SJSA1 (cell line): ENCODE measurements at regions not wholly inside any gene's neighbourhood (a gene's known extent, or its start where the extent isn't known, plus 50 kb on each side); places are given as distances from the start of the nearest gene placed in this dataset.

ENCODE experiments used
- DNase-seq, 2 experiments: peaks; one replicate each; pipeline ENCODE4 v3.0.0-alpha.2; 2015 to 2020; ENCODE audit warnings: low spot score in 2 of 2, low read depth in 1 of 2
- H3K27ac ChIP-seq: fragments of 250-450 bp; sonication (Bioruptor Pico); 2 replicates; pipeline ENCODE4 v1.5.1; 2020; ENCODE audit warnings: mild to moderate bottlenecking, moderate library complexity
- H3K27me3 ChIP-seq: fragments of 250-450 bp; sonication (Bioruptor Pico); replicated peaks from 2 replicates; pipeline ENCODE4 v1.5.1; 2020; ENCODE audit warnings: mild to moderate bottlenecking, moderate library complexity
- H3K36me3 ChIP-seq: fragments of 250-450 bp; sonication (Bioruptor Pico); 2 replicates; pipeline ENCODE4 v1.5.1; 2020; ENCODE audit warnings: mild to moderate bottlenecking
- H3K4me1 ChIP-seq: fragments of 250-450 bp; sonication (Bioruptor Pico); replicated peaks from 2 replicates; pipeline ENCODE4 v1.6.1; 2021; ENCODE audit warnings: mild to moderate bottlenecking
- H3K4me3 ChIP-seq: fragments of 250-450 bp; sonication (Bioruptor Pico); 2 replicates; pipeline ENCODE4 v1.5.1; 2020; ENCODE audit warnings: mild to moderate bottlenecking
- H3K9me3 ChIP-seq: fragments of 250-450 bp; sonication (Bioruptor Pico); replicated peaks from 2 replicates; pipeline ENCODE4 v1.5.1; 2020; ENCODE audit warnings: mild to moderate bottlenecking

DNA sequence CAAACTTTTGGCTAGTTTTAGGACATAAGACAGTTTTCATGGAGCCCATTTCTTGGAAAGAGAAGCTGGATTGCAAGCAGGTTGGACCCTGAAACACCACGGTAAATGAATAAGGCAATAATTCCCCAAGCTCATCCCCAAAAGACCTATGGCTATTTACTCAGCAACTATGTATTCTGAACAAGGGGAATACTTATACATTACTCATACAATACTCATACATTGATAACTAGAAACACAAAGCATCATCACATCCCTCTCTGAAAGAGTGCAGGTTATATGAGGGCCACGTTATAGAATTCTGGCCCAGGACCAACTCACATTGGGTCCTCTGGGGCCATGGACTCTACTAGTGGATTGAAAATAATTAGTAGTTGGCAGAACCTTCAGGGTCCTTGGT, 154.8 kb downstream of the TMX3 start:
- Histone ChIP-seq H3K4me3 (no peak overlapping the region), H3K27ac (no peak overlapping the region), H3K36me3 (no peaks in the 10 kb centered on the region), H3K9me3 (no peaks in the 10 kb centered on the region), H3K4me1 (no peaks in the 10 kb centered on the region), H3K27me3 (no peaks in the 10 kb centered on the region)
- no peak for DNase-seq

DNA sequence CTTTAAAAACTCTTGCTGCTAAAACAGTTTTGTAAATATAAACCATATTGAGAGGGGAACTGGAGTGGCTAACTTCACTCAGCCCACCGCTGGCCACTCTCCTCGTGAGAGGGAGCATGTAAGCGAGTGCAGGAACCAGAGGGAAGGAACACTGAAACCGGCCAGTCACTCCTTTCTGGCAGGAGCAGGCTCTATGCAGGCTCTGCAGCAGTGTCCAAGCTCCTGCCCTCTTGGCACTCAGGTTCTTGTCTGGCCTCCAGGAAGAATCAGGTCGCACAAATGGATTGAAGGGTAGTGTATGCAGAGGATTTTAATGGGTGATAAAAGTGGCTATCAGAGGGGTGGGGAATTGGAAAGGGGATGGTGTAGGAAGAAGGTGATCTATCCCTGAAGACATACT, 157.7 kb downstream of the TMX3 start:
- DNase-seq: no peak
- H3K36me3 ChIP-seq: no peaks in the 10 kb centered on the region
- no peak overlapping the region for H3K27ac ChIP-seq
- no peaks in the 10 kb centered on the region for H3K9me3 ChIP-seq
- H3K27me3 ChIP-seq: no peaks in the 10 kb centered on the region
- H3K4me3 ChIP-seq: no peak overlapping the region
- H3K4me1 ChIP-seq: no peaks in the 10 kb centered on the region

DNA sequence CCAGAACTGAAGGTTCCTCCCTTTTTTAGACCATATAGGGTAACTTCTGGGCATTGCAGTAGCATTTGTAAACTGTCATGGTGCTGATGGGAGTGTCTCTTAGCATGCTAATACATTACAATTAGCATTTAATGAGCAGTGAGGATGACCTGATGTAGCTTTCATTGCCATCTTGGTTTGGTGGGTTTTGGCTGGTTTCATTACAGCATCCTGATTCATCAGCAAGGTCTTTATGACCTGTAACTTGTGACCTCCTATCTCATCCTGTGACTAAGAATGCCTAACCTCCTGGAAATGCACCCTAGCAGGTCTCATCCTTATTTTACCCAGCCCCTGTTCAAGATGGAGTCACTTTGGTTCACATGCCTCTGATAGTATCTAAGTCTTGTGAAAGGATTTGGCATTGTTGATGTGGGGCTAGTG, 159.0 kb downstream of the TMX3 start:
- Histone ChIP-seq H3K36me3 (no peaks in the 10 kb centered on the region), H3K9me3 (no peaks in the 10 kb centered on the region), H3K4me1 (no peaks in the 10 kb centered on the region), H3K27me3 (no peaks in the 10 kb centered on the region), H3K27ac (no peak overlapping the region), H3K4me3 (no peak overlapping the region)
- DNase-seq: no peak

- H3K36me3 ChIP-seq: no peaks in the 10 kb centered on the region; the same call in 1 of the 2 replicates
- DNase-seq: peak in 1 of 2 experiments; percentile 76
- H3K4me1 ChIP-seq: peaks cover 22% of the 10 kb centered on the region
- H3K4me3 ChIP-seq: no peak overlapping the region
- no peaks in the 10 kb centered on the region for H3K27me3 ChIP-seq
- H3K9me3 ChIP-seq: no peaks in the 10 kb centered on the region
- H3K27ac ChIP-seq: peak overlapping the region; percentile 79
Observed at GRCh38 chr18:68548904-68549870, 165.7 kb downstream of the TMX3 start.

DNA sequence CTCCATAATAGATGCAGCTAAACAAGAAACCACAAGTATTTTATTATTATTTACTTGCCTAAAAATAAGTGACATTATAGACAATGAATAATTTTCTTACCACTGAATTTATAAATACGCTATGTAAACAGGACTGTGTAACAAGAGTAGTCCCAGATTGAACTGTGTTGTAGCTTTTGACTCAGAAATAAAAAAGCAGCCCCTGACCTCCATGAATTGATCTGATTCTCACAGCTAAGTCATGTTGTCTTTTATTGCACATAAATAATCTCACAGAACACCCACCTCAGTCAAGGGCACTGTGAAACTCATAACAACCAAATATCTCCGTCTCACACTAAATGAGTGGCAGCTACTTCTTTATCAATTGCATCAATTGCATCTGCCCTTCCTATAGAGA, 171.6 kb downstream of the TMX3 start:
- H3K4me1 ChIP-seq: no peaks in the 10 kb centered on the region; the same call in 1 of the 2 replicates
- H3K4me3 ChIP-seq: no peak overlapping the region
- no peaks in the 10 kb centered on the region for H3K36me3 ChIP-seq
- H3K27me3 ChIP-seq: no peaks in the 10 kb centered on the region
- H3K9me3 ChIP-seq: no peaks in the 10 kb centered on the region
- no peak overlapping the region for H3K27ac ChIP-seq
- no peak for DNase-seq

DNA sequence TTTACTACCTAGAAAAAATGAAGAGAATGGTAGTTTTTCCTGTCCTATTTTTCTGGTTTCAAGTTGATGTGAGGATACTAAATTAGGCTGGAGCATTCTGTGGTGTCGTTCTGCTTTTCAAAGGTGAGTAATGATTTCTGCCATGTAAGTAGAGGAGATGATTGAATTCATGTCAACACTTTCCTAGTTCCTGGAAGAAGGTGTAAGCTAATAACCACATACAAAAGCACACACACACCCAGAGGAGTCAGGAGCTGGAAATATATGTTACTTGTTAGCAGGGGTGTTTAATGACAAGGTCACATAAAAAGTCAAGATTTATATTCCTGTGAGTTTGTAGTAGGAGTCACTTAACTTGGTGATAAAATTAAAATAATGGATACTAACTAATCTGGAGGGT, 172.1 kb downstream of the TMX3 start:
- Histone ChIP-seq H3K4me1 (no peaks in the 10 kb centered on the region), H3K4me3 (no peak overlapping the region), H3K9me3 (no peaks in the 10 kb centered on the region), H3K36me3 (no peaks in the 10 kb centered on the region), H3K27ac (no peak overlapping the region), H3K27me3 (no peaks in the 10 kb centered on the region)
- DNase-seq: no peak

DNA sequence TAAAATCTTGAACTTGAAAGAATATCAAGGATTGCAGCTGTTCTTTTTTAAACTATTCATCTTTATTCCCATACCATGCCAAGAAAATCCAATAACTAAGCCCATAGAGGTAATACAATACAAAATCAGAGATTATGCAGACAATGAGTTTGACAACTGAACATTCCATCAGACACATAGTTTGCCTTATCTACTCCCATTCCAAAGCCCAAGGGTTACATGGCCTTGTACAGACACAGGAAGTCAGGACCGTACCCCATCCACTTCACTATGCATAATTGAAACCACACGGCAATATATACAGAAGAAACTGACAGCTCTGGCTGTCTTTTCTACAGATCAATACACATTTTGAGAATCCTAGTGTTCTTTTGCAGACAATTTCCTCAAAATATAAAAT, 181.3 kb downstream of the TMX3 start:
- no peak overlapping the region for H3K27ac ChIP-seq
- H3K36me3 ChIP-seq: no peaks in the 10 kb centered on the region
- DNase-seq: no peak
- no peaks in the 10 kb centered on the region for H3K27me3 ChIP-seq
- H3K4me1 ChIP-seq: no peaks in the 10 kb centered on the region
- H3K9me3 ChIP-seq: no peaks in the 10 kb centered on the region
- H3K4me3 ChIP-seq: no peak overlapping the region

GRCh38 chr18:68532328-68532885, 182.5 kb downstream of the TMX3 start:
- no peak overlapping the region for H3K4me3 ChIP-seq
- no peaks in the 10 kb centered on the region for H3K27me3 ChIP-seq
- no peaks in the 10 kb centered on the region for H3K9me3 ChIP-seq
- H3K36me3 ChIP-seq: no peaks in the 10 kb centered on the region
- H3K27ac ChIP-seq: no peak overlapping the region
- no peak for DNase-seq
- no peaks in the 10 kb centered on the region for H3K4me1 ChIP-seq

DNA sequence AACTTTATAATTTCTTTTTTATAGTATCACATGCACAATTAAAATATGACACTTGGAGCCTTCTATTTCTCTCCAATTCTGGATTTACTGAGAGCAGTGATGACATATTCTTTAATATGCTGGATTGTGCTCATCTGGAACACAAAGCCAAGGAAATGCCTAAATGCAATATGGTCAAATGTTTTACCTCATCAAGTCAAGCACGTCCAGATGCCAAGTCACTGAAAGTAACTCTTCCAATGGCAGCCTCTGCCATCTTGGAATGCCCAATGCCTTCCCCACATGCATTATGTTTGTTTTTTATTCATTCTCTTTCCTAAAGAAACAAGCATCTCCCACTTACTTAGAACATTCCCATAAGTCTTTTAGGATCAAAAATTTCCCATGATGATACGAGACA, 189.8 kb downstream of the TMX3 start:
- Histone ChIP-seq H3K9me3 (no peaks in the 10 kb centered on the region), H3K36me3 (no peaks in the 10 kb centered on the region), H3K4me3 (no peak overlapping the region), H3K4me1 (no peaks in the 10 kb centered on the region), H3K27ac (no peak overlapping the region), H3K27me3 (no peaks in the 10 kb centered on the region)
- no peak for DNase-seq

GRCh38 chr18:68520406-68521075, 194.4 kb downstream of the TMX3 start:
- DNase-seq: no peak
- Histone ChIP-seq H3K9me3 (no peaks in the 10 kb centered on the region), H3K4me3 (no peak overlapping the region), H3K36me3 (no peaks in the 10 kb centered on the region), H3K4me1 (peaks cover 3% of the 10 kb centered on the region; the same call in 1 of the 2 replicates), H3K27ac (no peak overlapping the region), H3K27me3 (no peaks in the 10 kb centered on the region)

DNA sequence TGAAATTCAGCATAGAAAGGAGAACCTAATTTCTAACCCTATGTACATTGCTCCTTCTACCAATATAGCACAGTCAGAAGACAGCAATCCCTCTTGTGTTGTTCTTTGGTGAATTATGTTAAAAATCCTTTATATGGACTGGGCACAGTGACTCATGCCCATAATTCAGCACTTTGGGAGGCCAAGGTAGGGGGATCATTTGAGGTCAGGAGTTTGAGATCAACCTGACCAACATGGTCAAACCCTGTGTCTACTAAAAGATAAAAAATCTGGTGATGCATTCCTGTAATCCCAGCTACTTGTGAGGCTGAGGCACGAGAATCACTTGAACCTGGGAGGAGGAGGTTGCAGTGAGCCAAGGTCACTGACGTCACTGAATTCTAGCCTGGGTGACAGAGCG, 195.6 kb downstream of the TMX3 start:
- Histone ChIP-seq H3K9me3 (no peaks in the 10 kb centered on the region), H3K4me3 (no peak overlapping the region), H3K27me3 (no peaks in the 10 kb centered on the region), H3K27ac (no peak overlapping the region), H3K36me3 (no peaks in the 10 kb centered on the region), H3K4me1 (peaks cover 3% of the 10 kb centered on the region; the same call in 1 of the 2 replicates)
- DNase-seq: peak in 1 of 2 experiments; percentile 2

DNA sequence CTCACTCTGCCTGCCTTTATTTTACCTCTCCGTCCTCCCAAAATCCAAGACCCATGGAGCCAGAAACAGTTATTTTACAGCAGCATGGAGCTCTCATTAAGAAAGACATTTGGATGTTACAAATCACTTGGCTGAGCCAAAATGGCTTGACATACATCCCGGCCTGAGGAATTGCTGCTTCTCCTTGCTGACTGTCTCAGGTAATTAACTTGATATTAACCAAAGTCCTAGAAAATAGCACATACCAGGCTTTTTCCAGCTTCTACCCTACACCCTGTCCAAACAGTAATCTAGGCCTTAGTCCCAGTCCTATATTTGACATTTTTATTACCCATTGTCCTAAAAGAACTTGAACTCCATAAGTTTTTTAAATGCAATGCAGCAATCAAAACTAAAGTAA, 205.0 kb downstream of the TMX3 start:
- H3K27ac ChIP-seq: no peak overlapping the region
- no peak overlapping the region for H3K4me3 ChIP-seq
- no peaks in the 10 kb centered on the region for H3K27me3 ChIP-seq
- H3K9me3 ChIP-seq: no peaks in the 10 kb centered on the region
- no peaks in the 10 kb centered on the region for H3K36me3 ChIP-seq
- no peaks in the 10 kb centered on the region for H3K4me1 ChIP-seq
- DNase-seq: no peak

GRCh38 chr18:68507781-68508180, 207.1 kb downstream of the TMX3 start:
- Histone ChIP-seq H3K27me3 (no peaks in the 10 kb centered on the region), H3K36me3 (no peaks in the 10 kb centered on the region), H3K27ac (no peak overlapping the region), H3K9me3 (no peaks in the 10 kb centered on the region), H3K4me1 (no peaks in the 10 kb centered on the region), H3K4me3 (no peak overlapping the region)
- no peak for DNase-seq

- H3K4me1 ChIP-seq: no peaks in the 10 kb centered on the region
- no peaks in the 10 kb centered on the region for H3K9me3 ChIP-seq
- H3K27me3 ChIP-seq: no peaks in the 10 kb centered on the region
- H3K4me3 ChIP-seq: no peak overlapping the region
- H3K27ac ChIP-seq: no peak overlapping the region
- no peaks in the 10 kb centered on the region for H3K36me3 ChIP-seq
- DNase-seq: no peak
Observed at GRCh38 chr18:68505178-68505574, 209.7 kb downstream of the TMX3 start.
